ENCODE measurements at regions not wholly inside any gene's neighbourhood (a gene's known extent, or its start where the extent isn't known, plus 50 kb on each side); places are given as distances from the start of the nearest gene placed in this dataset.

DNA sequence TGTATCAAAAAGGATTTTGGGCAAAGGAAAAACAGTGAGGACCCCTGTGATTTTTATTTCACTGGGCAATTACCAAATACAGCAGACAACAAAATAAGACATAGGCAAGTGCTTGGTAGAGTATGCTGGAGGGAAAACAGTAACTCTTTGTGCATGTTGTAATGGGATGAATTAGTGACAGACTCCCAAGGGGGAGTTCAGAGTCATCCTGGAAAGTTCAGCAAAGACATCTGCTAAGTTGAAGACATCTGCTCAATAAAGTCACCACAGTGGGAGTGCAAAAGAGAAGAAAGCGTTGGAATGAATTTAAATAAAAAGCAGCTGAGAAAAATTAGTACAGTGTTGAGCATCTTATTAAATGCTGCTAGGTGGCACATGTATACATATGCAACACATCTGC lies 378.8 kb upstream of the ISX start:
- TF ChIP-seq, protein P1, sequence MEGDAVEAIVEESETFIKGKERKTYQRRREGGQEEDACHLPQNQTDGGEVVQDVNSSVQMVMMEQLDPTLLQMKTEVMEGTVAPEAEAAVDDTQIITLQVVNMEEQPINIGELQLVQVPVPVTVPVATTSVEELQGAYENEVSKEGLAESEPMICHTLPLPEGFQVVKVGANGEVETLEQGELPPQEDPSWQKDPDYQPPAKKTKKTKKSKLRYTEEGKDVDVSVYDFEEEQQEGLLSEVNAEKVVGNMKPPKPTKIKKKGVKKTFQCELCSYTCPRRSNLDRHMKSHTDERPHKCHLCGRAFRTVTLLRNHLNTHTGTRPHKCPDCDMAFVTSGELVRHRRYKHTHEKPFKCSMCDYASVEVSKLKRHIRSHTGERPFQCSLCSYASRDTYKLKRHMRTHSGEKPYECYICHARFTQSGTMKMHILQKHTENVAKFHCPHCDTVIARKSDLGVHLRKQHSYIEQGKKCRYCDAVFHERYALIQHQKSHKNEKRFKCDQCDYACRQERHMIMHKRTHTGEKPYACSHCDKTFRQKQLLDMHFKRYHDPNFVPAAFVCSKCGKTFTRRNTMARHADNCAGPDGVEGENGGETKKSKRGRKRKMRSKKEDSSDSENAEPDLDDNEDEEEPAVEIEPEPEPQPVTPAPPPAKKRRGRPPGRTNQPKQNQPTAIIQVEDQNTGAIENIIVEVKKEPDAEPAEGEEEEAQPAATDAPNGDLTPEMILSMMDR (IDR thresholded peaks at IDR 0.05) = no peak
- no peak for TF ChIP-seq POLR2A (IDR thresholded peaks at IDR 0.05)
